Liver (tissue), 8 donors: ENCODE measurements at regions not wholly inside any gene's neighbourhood (a gene's known extent, or its start where the extent isn't known, plus 50 kb on each side); places are given as distances from the start of the nearest gene placed in this dataset.
"Not testable (repeated sequence)": the region's sequence is repeated elsewhere in the genome, so short reads cannot be mapped to it uniquely, and the experiment has no call there.

Experiments
- DNase-seq: peaks from one replicate; pipeline ENCODE4 v3.0.0-alpha.2; 2017; ENCODE audit warnings: low spot score
- H3K27ac ChIP-seq, 2 donors: one replicate each; pipeline ENCODE4 v1.7.0; 2013; ENCODE audit warnings: inconsistent platforms in 2 of 2, low read length in 2 of 2, control low read depth in 1 of 2, low read depth in 1 of 2, mild to moderate bottlenecking in 1 of 2
- H3K27me3 ChIP-seq, 4 donors: one replicate each; pipeline versions ENCODE4 v1.6.1 to v1.7.0; 2013; ENCODE audit warnings: low read length in 3 of 4, inconsistent platforms in 1 of 4, mild to moderate bottlenecking in 1 of 4, moderate library complexity in 1 of 4; ENCODE audit not compliant: control insufficient read depth in 4 of 4, insufficient read depth in 4 of 4
- H3K36me3 ChIP-seq, 4 donors: one replicate each; pipeline versions ENCODE4 v1.6.1 to v1.7.0; 2013; ENCODE audit warnings: low read length in 3 of 4, mild to moderate bottlenecking in 3 of 4, low read depth in 1 of 4, moderate library complexity in 1 of 4; ENCODE audit not compliant: control insufficient read depth in 4 of 4, insufficient read depth in 3 of 4
- H3K4me1 ChIP-seq, 4 donors: one replicate each; pipeline versions ENCODE4 v1.6.1 to v1.7.0; 2013; ENCODE audit warnings: low read length in 3 of 4, mild to moderate bottlenecking in 3 of 4, moderate library complexity in 1 of 4; ENCODE audit not compliant: control insufficient read depth in 4 of 4, insufficient read depth in 4 of 4
- H3K4me3 ChIP-seq, 3 donors: one replicate each; pipeline versions ENCODE4 v1.6.1 to v1.7.0; 2013; ENCODE audit warnings: low read length in 3 of 3, control low read depth in 1 of 3, low read depth in 1 of 3, mild to moderate bottlenecking in 1 of 3
- H3K9ac ChIP-seq, 2 donors: one replicate each; pipeline ENCODE4 v1.7.0; 2013; ENCODE audit warnings: low read length in 2 of 2, mild to moderate bottlenecking in 2 of 2, moderate library complexity in 2 of 2, control low read depth in 1 of 2, low read depth in 1 of 2
- H3K9me3 ChIP-seq, 4 donors: one replicate each; pipeline versions ENCODE4 v1.6.1 to v1.7.0; 2013; ENCODE audit warnings: low read length in 3 of 4; ENCODE audit not compliant: control insufficient read depth in 4 of 4
- CTCF ChIP-seq: fragments of 150-350 bp; IDR thresholded peaks from 2 replicates; pipeline ENCODE4 v1.5.1; 2017; ENCODE audit warnings: improper control_type of control experiment, low read depth, low read length; ENCODE audit not compliant: missing input control
- GABPA ChIP-seq, 2 donors: IDR thresholded peaks in 1 of 2; conservative IDR thresholded peaks in 1 of 2; 2 replicates each; pipeline ENCODE4 v1.6.1; 2016; ENCODE audit warnings: antibody characterized with exemption in 2 of 2, mild to moderate bottlenecking in 1 of 2, moderate library complexity in 1 of 2
- HNF4A ChIP-seq, 2 donors: conservative IDR thresholded peaks; 2 replicates each; pipeline ENCODE4 v1.6.1; 2016; ENCODE audit warnings: antibody characterized with exemption in 2 of 2, mild to moderate bottlenecking in 2 of 2
- NR2F2 ChIP-seq: IDR thresholded peaks from 2 replicates; pipeline ENCODE4 v1.6.1; 2016; ENCODE audit warnings: antibody characterized with exemption
- SP1 ChIP-seq: IDR thresholded peaks from 2 replicates; pipeline ENCODE4 v1.6.1; 2018; ENCODE audit warnings: antibody characterized with exemption, mild to moderate bottlenecking
- YY1 ChIP-seq: IDR thresholded peaks from 2 replicates; pipeline ENCODE4 v1.6.1; 2016; ENCODE audit warnings: antibody characterized with exemption, mild to moderate bottlenecking
- whole genome bisulfite sequencing: extraction: QIAGEN DNeasy Blood & Tissue Kit; methylation state at CpG from one replicate; pipeline ENCODE4 v1.1.7; 2013; 5-methylcytosine and 5-hydroxymethylcytosine counted together
- donor health status: healthy.
- donor health status: healthy.
- donor health status: healthy.
- donor health status: healthy.
- donor health status: healthy.

- Histone ChIP-seq H3K9me3 (no peaks in the 10 kb centered on the region), H3K27ac (no peak overlapping the region), H3K4me3 (no peak overlapping the region), H3K27me3 (no peaks in the 10 kb centered on the region), H3K4me1 (no peaks in the 10 kb centered on the region), H3K9ac (no peak overlapping the region), H3K36me3 (no peaks in the 10 kb centered on the region)
- WGBS, result 90% methylated on average over 5 of the region's 5 CpGs
- no peak for DNase-seq
- TF ChIP-seq NR2F2 (no peak), YY1 (no peak), GABPA (IDR thresholded peaks at IDR 0.05 in 1 of 2, conservative IDR thresholded peaks at IDR 0.05 in 1 of 2) (no peak), SP1 (no peak), HNF4A (conservative IDR thresholded peaks at IDR 0.05) (no peak), CTCF (no peak)
Measured at GRCh38 chr4:22597471-22597870, 81.6 kb upstream of the ADGRA3 start.

GRCh38 chr4:22598113-22599047, 82.5 kb upstream of the ADGRA3 start:
- WGBS, result 78% methylated on average over 8 of the region's 8 CpGs

GRCh38 chr4:22599228-22599928, 83.5 kb upstream of the ADGRA3 start:
- not testable (repeated sequence) for H3K9ac ChIP-seq, DNase-seq, H3K36me3 ChIP-seq, H3K9me3 ChIP-seq, H3K27ac ChIP-seq, H3K4me3 ChIP-seq, H3K27me3 ChIP-seq, H3K4me1 ChIP-seq
- 93% methylated on average over 22 of the region's 22 CpGs for WGBS

More at GRCh38 chr4:22598113-22599047, 82.5 kb upstream of the ADGRA3 start:
- H3K9ac ChIP-seq, H3K4me3 ChIP-seq, H3K9me3 ChIP-seq, H3K36me3 ChIP-seq, DNase-seq, H3K27me3 ChIP-seq, H3K27ac ChIP-seq, H3K4me1 ChIP-seq: not testable (repeated sequence)

GRCh38 chr4:22599929-22600432, 84.1 kb upstream of the ADGRA3 start:
- H3K4me3 ChIP-seq, H3K36me3 ChIP-seq, H3K27ac ChIP-seq, H3K4me1 ChIP-seq, H3K9me3 ChIP-seq, DNase-seq, H3K9ac ChIP-seq, H3K27me3 ChIP-seq: not testable (repeated sequence)
- WGBS, result 97% methylated on average over 8 of the region's 8 CpGs

- H3K4me3 ChIP-seq, H3K27me3 ChIP-seq, H3K9me3 ChIP-seq, H3K27ac ChIP-seq, H3K9ac ChIP-seq, H3K36me3 ChIP-seq, H3K4me1 ChIP-seq, DNase-seq: not testable (repeated sequence)
- 97% methylated on average over 6 of the region's 6 CpGs for WGBS
Measured at GRCh38 chr4:22601638-22602037, 85.8 kb upstream of the ADGRA3 start.
